ENCODE measurements at regions not wholly inside any gene's neighbourhood (a gene's known extent, or its start where the extent isn't known, plus 50 kb on each side); places are given as distances from the start of the nearest gene placed in this dataset.

- Histone ChIP-seq H3K4me1 (no peaks in the 10 kb centered on the region), H3K27me3 (no peaks in the 10 kb centered on the region), H3K36me3 (no peaks in the 10 kb centered on the region), H3K27ac (no peak overlapping the region), H3K4me3 (no peak overlapping the region), H3K9me3 (no peaks in the 10 kb centered on the region)
- intact Hi-C loops (cut with DNase I; ENCODE audit: low total_unique reads), result no loop called here
- DNase-seq, result no peak
- TF ChIP-seq CTCF (IDR thresholded peaks at IDR 0.05), result no peak
- TF ChIP-seq POLR2A (IDR thresholded peaks at IDR 0.05), result no peak
These were observed 301.2 kb downstream of the CTTN start for GRCh38 chr11:70699294-70700221.

- Histone ChIP-seq H3K9me3 (no peaks in the 10 kb centered on the region), H3K36me3 (no peaks in the 10 kb centered on the region), H3K4me1 (no peaks in the 10 kb centered on the region), H3K27ac (no peak overlapping the region), H3K27me3 (no peaks in the 10 kb centered on the region), H3K4me3 (no peak overlapping the region)
- intact Hi-C loops (cut with DNase I; ENCODE audit: low total_unique reads), result no loop called here
- DNase-seq, result no peak
- no peak for TF ChIP-seq POLR2A (IDR thresholded peaks at IDR 0.05)
- TF ChIP-seq CTCF (IDR thresholded peaks at IDR 0.05), result no peak
These were observed 302.1 kb downstream of the CTTN start for GRCh38 chr11:70700453-70700852.

- Histone ChIP-seq H3K4me3 (no peak overlapping the region), H3K27me3 (no peaks in the 10 kb centered on the region), H3K4me1 (no peaks in the 10 kb centered on the region), H3K9me3 (no peaks in the 10 kb centered on the region), H3K36me3 (no peaks in the 10 kb centered on the region), H3K27ac (no peak overlapping the region)
- intact Hi-C loops (cut with DNase I; ENCODE audit: low total_unique reads), result no loop called here
- TF ChIP-seq CTCF (IDR thresholded peaks at IDR 0.05) (no peak), POLR2A (IDR thresholded peaks at IDR 0.05) (no peak)
- no peak for DNase-seq
These were observed 302.5 kb downstream of the CTTN start for GRCh38 chr11:70700871-70701270.

- TF ChIP-seq POLR2A (IDR thresholded peaks at IDR 0.05), result no peak
- TF ChIP-seq CTCF (IDR thresholded peaks at IDR 0.05), result no peak
- Histone ChIP-seq H3K27me3 (no peaks in the 10 kb centered on the region), H3K4me3 (no peak overlapping the region), H3K9me3 (no peaks in the 10 kb centered on the region), H3K4me1 (no peaks in the 10 kb centered on the region), H3K27ac (no peak overlapping the region), H3K36me3 (no peaks in the 10 kb centered on the region)
- DNase-seq, result no peak
- intact Hi-C loops (cut with DNase I; ENCODE audit: low total_unique reads), result no loop called here
These were observed 303.8 kb downstream of the CTTN start for GRCh38 chr11:70702040-70702648.
